Neutrophil (primary cell): ENCODE measurements at regions not wholly inside any gene's neighbourhood (a gene's known extent, or its start where the extent isn't known, plus 50 kb on each side); places are given as distances from the start of the nearest gene placed in this dataset.
"Not testable (repeated sequence)": the region's sequence is repeated elsewhere in the genome, so short reads cannot be mapped to it uniquely, and the experiment has no call there.

Source experiments
- H3K27ac ChIP-seq: fragments of 200-600 bp; sonication (generic); 2 replicates; pipeline ENCODE4 v1.5.1; 2016; ENCODE audit warnings: mild to moderate bottlenecking, moderate library complexity
- H3K27me3 ChIP-seq: fragments of 200-600 bp; sonication (generic); 2 replicates; pipeline ENCODE4 v1.6.0; 2016; ENCODE audit warnings: mild to moderate bottlenecking
- H3K36me3 ChIP-seq: fragments of 200-600 bp; sonication (generic); 2 replicates; pipeline ENCODE4 v1.5.1; 2017
- H3K4me1 ChIP-seq, 2 experiments: fragments of 200-600 bp in 1 of 2; sonication (generic) in 1 of 2; 1 replicate in 1 of 2; 2 replicates in 1 of 2; pipeline versions ENCODE4 v1.5.1 to v1.6.1; 2013 to 2016; ENCODE audit warnings: low read depth in 1 of 2, low read length in 1 of 2, mild to moderate bottlenecking in 1 of 2, moderate library complexity in 1 of 2; ENCODE audit not compliant: control insufficient read depth in 1 of 2, insufficient read depth in 1 of 2
- H3K4me3 ChIP-seq, 2 experiments: fragments of 200-600 bp in 1 of 2; sonication (generic) in 1 of 2; 1 replicate in 1 of 2; 2 replicates in 1 of 2; pipeline ENCODE4 v1.5.1; 2013 to 2016; ENCODE audit warnings: low read depth in 1 of 2, low read length in 1 of 2, mild to moderate bottlenecking in 1 of 2, moderate library complexity in 1 of 2
- H3K9me3 ChIP-seq: fragments of 200-600 bp; sonication (generic); 2 replicates; pipeline ENCODE4 v1.5.1; 2016
- TF ChIP-seq, protein P1 (sequence below): fragments of 200-600 bp; sonication (generic); IDR thresholded peaks from 2 replicates; pipeline ENCODE4 v1.5.1; 2016; ENCODE audit warnings: antibody characterized with exemption

DNA sequence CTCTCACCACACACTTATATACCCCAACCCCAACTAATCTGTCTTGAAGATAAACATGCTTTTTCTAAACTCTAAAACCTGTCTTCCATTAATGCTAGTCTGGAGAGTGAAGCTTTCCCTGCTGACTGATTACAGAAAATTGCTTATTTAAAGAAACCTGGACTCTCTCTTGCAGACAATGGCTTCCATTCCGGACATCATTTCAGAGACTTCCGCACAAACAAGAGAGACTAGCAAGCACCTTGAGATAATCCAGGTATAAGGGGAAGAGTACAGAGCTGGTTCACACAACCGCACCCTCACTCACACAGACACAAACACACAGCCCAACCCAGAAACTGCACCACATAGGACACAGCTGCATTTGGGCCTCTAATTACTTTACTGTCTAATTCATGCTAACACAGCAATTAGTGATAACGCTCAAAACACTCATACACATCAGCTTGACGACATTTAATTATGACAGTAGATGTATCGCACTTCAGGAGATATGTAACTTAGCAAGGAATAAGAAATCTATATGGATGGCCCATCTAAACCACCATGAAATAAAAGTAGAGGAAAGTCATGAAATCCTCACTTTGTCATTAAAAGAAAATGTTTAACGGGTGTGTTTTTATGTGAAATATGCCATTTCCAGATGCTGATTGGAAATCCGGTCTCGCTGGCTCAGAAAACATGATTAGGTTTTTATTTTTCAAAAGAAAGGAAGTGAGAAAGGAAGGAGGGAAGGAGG is 138.1 kb upstream of the JARID2 start:
- Histone ChIP-seq H3K27me3 (no peaks in the 10 kb centered on the region), H3K27ac (no peak overlapping the region), H3K36me3 (no peaks in the 10 kb centered on the region), H3K9me3 (no peaks in the 10 kb centered on the region), H3K4me1 (peaks cover 19 to 20% of the 10 kb centered on the region in 2 experiments), H3K4me3 (no peak overlapping the region)
- TF ChIP-seq, protein P1, sequence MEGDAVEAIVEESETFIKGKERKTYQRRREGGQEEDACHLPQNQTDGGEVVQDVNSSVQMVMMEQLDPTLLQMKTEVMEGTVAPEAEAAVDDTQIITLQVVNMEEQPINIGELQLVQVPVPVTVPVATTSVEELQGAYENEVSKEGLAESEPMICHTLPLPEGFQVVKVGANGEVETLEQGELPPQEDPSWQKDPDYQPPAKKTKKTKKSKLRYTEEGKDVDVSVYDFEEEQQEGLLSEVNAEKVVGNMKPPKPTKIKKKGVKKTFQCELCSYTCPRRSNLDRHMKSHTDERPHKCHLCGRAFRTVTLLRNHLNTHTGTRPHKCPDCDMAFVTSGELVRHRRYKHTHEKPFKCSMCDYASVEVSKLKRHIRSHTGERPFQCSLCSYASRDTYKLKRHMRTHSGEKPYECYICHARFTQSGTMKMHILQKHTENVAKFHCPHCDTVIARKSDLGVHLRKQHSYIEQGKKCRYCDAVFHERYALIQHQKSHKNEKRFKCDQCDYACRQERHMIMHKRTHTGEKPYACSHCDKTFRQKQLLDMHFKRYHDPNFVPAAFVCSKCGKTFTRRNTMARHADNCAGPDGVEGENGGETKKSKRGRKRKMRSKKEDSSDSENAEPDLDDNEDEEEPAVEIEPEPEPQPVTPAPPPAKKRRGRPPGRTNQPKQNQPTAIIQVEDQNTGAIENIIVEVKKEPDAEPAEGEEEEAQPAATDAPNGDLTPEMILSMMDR: no peak

DNA sequence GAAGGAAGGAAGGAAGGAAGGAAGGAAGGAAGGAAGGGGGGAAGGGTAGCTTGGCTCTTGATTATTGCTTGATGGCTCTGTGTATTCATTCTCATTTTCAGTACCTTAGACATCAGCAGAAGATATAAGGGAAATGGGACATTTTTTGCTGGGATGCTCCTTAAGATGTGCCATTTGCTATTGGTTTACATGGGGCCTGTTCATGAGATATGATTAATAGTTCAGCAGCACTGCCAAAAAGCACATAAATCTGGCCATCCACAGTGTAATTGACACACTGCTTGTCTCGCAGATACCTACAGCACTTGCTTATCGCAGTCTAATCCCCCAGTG is 137.5 kb upstream of the JARID2 start:
- Histone ChIP-seq H3K9me3 (no peaks in the 10 kb centered on the region), H3K4me3 (no peak overlapping the region), H3K4me1 (peaks cover 19 to 20% of the 10 kb centered on the region in 2 experiments), H3K36me3 (no peaks in the 10 kb centered on the region), H3K27me3 (no peaks in the 10 kb centered on the region), H3K27ac (peak overlapping the region; percentile 36)
- TF ChIP-seq, protein P1: no peak

DNA sequence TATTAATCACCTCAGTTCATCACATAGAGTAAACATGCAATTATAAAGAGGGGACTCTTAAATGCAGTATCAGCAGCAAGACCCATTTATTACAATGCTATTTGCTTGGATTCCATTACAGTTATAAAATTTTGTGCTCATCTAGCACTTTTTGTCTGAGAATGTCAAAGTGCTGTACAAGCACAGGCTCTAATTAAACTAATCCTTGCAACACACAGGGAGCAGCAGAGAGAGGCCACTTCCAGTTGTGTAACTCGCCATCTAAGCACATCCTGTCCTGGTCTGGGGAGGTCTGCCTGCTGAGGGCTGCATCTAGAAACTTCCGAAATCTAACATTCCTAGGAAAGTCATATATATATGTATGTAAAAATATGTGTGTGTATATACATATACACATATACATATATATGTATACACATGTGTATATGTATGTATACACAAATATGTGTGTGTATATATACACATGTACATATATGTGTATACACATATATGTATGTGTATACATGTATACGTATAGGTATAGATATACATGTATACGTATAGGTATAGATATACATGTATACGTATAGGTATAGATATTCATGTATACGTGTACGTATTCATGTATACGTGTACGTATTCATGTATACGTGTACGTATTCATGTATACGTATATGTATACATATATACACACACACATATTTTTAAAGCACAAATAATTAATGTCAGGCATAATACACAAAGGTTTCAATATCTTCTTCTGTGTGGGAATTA is 136.4 kb upstream of the JARID2 start:
- Histone ChIP-seq H3K4me1 (peaks cover 20% of the 10 kb centered on the region in 2 experiments), H3K27me3 (no peaks in the 10 kb centered on the region), H3K27ac (peak overlapping the region; percentile 36), H3K9me3 (no peaks in the 10 kb centered on the region), H3K36me3 (no peaks in the 10 kb centered on the region), H3K4me3 (no peak overlapping the region)
- TF ChIP-seq, protein P1: no peak

DNA sequence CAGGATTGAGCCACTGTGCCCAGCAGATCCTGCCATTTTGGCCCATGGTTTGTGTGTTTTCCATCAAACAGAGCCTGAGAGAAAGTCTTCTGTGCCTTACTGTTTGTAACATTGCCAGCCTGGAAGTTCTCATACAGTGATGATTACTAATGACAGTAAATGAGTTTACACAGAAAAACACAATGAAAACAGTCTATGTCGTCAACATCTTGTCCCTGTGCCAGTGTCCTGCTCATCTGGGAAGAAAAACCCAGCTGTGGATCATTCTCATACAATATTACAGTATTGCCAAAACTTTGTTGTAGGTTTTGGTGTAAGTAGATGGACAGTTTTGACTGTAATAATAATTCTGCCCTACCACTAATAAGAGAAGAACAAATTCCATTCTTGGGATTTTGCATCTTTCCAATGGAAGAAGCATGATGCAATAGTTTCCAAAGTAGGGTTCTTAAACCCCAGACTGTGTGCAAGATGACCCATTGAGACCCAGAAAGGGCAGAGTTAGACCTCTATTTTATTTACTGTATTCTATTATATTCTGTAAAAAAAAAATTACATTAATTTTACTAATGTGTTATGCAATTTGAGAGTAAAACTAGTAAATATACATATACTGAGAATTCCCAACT is 135.0 kb upstream of the JARID2 start:
- no peaks in the 10 kb centered on the region for H3K36me3 ChIP-seq
- H3K4me3 ChIP-seq: no peak overlapping the region
- TF ChIP-seq, protein P1: no peak
- peaks cover 23 to 31% of the 10 kb centered on the region in 2 experiments for H3K4me1 ChIP-seq
- no peak overlapping the region for H3K27ac ChIP-seq
- no peaks in the 10 kb centered on the region for H3K9me3 ChIP-seq
- H3K27me3 ChIP-seq: no peaks in the 10 kb centered on the region

DNA sequence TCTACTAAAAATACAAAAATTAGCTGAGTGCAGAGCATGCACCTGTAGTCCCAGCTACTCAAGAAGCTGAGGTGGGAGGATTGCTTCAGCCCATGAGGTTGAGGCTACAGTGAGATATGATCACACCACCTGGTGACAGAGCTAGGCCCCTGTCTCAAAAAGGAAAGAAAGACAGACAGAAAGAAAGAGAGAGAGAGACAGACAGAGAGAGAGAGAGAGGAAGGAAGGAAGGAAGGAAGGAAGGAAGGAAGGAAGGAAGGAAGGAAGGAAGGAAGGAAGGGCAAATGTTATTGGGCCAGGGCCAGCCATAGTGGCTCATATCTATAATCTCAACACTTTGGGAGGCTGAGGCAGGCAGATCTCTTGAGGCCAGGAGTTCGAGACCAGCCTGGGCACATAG is 134.3 kb upstream of the JARID2 start:
- not testable (repeated sequence) for H3K4me3 ChIP-seq, H3K27ac ChIP-seq, H3K27me3 ChIP-seq, H3K36me3 ChIP-seq, H3K9me3 ChIP-seq
- peaks cover 23 to 31% of the 10 kb centered on the region in 2 experiments for H3K4me1 ChIP-seq

DNA sequence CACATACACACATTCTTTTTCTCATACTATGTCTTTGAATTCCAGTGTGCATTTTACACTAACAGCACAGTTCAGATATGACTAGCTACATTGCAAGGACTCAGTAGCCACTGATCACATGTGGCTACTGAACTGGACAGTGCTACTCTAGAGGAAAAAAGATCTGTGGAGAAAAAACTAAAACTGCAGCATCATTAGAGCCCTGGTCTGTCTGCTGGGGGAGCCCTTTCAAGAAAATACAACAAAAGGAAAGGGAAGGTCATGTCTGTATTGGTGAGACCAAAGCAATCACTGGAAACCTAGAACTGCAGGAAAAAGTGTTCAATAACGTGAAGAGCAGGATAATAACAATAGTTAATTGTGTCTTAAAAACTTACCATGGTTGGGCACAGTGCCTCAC is 132.3 kb upstream of the JARID2 start:
- TF ChIP-seq, protein P1: no peak
- no peak overlapping the region for H3K4me3 ChIP-seq

More for the DNA sequence above, 132.3 kb upstream of the JARID2 start:
- H3K27me3 ChIP-seq: no peaks in the 10 kb centered on the region
- H3K36me3 ChIP-seq: no peaks in the 10 kb centered on the region
- H3K9me3 ChIP-seq: no peaks in the 10 kb centered on the region
- H3K4me1 ChIP-seq: peaks cover 15 to 26% of the 10 kb centered on the region in 2 experiments
- H3K27ac ChIP-seq: no peak overlapping the region
